Thoracic aorta (tissue), 2 donors: ENCODE measurements at regions not wholly inside any gene's neighbourhood (a gene's known extent, or its start where the extent isn't known, plus 50 kb on each side); places are given as distances from the start of the nearest gene placed in this dataset.

Source experiments
- ATAC-seq: fragments of 150-250 bp; one replicate; pipeline ENCODE4 v1.8.0; 2017; ENCODE audit warnings: low read depth; ENCODE audit not compliant: insufficient number of reproducible peaks, low FRiP score
- DNase-seq: peaks from one replicate; pipeline ENCODE4 v3.0.0-alpha.2; 2020; ENCODE audit warnings: low spot score
- H3K27ac ChIP-seq, 2 donors: fragments of 200-600 bp; sonication (generic); 1 replicate in 1 of 2; 2 replicates in 1 of 2; pipeline ENCODE4 v1.5.1; 2016; ENCODE audit warnings: mild to moderate bottlenecking in 2 of 2, moderate library complexity in 2 of 2
- H3K27me3 ChIP-seq: fragments of 200-600 bp; sonication (generic); replicated peaks from 2 replicates; pipeline ENCODE4 v1.6.0; 2016; ENCODE audit warnings: mild to moderate bottlenecking; ENCODE audit not compliant: insufficient read depth
- H3K36me3 ChIP-seq: fragments of 200-600 bp; sonication (generic); one replicate; pipeline ENCODE4 v1.5.1; 2016
- H3K4me1 ChIP-seq, 2 donors: fragments of 200-600 bp; sonication (generic); 1 replicate in 1 of 2; 2 replicates in 1 of 2; pipeline versions ENCODE4 v1.5.1 to v1.6.0; 2016; ENCODE audit warnings: low read depth in 2 of 2, mild to moderate bottlenecking in 1 of 2; ENCODE audit not compliant: control insufficient read depth in 1 of 2
- H3K4me3 ChIP-seq: fragments of 200-600 bp; sonication (generic); 2 replicates; pipeline ENCODE4 v1.5.1; 2016; ENCODE audit warnings: mild to moderate bottlenecking
- H3K9me3 ChIP-seq: fragments of 200-600 bp; sonication (generic); 2 replicates; pipeline ENCODE4 v1.5.1; 2016
- TF ChIP-seq, protein P1 (sequence below): fragments of 200-600 bp; sonication (generic); IDR thresholded peaks from one replicate; pipeline ENCODE4 v1.5.1; 2019; ENCODE audit warnings: antibody characterized with exemption

DNA sequence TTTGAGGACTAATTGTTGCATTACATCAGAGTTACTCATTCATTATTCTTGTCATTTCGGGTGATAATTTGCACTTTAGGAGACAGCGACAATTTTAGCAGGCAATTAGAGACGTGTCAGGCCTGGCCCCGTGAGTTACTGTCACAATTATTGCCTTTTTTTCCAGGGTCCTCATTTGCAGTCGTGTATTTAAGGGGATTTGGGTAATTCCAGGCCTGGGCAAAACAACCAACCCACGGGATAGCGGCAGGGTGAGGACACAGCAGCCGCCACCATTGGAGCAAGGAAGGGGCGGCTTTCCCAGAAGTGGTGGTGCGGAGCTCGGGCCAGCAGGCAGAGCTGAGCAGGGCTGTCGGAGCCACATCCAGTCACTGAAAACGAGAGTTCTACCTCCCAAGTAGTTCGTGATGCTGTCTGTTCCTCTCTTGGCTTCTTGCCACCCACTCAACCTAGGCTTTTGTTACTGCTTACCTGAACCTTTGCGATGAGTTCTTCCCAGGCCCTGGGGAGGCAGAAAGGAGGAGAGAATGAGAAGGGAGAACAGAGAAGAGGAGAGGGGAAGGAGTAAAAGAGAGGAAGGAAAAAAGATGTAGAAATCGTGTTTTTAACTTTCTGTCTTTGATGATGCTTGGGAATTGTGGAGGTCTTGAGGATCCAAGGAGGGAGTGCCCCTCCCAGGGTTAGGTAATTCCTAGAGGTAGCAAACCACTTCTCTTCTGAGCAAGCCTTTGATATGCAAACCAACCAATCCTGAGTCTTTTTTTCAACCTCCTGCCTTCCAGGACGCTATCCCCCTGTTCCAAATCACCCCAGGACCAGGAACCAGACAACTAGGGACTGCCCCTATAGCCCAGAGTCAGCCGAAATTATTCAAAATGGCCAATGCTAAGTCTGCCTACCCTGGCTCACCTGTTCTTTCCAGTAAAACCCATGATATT lies 236.1 kb downstream of the MIAT start:
- TF ChIP-seq, protein P1, sequence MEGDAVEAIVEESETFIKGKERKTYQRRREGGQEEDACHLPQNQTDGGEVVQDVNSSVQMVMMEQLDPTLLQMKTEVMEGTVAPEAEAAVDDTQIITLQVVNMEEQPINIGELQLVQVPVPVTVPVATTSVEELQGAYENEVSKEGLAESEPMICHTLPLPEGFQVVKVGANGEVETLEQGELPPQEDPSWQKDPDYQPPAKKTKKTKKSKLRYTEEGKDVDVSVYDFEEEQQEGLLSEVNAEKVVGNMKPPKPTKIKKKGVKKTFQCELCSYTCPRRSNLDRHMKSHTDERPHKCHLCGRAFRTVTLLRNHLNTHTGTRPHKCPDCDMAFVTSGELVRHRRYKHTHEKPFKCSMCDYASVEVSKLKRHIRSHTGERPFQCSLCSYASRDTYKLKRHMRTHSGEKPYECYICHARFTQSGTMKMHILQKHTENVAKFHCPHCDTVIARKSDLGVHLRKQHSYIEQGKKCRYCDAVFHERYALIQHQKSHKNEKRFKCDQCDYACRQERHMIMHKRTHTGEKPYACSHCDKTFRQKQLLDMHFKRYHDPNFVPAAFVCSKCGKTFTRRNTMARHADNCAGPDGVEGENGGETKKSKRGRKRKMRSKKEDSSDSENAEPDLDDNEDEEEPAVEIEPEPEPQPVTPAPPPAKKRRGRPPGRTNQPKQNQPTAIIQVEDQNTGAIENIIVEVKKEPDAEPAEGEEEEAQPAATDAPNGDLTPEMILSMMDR: no peak
- no peaks in the 10 kb centered on the region for H3K9me3 ChIP-seq
- no peak overlapping the region for H3K4me3 ChIP-seq
- no peaks in the 10 kb centered on the region for H3K36me3 ChIP-seq
- no peak for DNase-seq
- no peak for ATAC-seq
- H3K27ac ChIP-seq: peak overlapping the region; percentile 90 to 91
- peaks cover 40 to 71% of the 10 kb centered on the region in 2 donors for H3K4me1 ChIP-seq
- no peaks in the 10 kb centered on the region for H3K27me3 ChIP-seq

DNA sequence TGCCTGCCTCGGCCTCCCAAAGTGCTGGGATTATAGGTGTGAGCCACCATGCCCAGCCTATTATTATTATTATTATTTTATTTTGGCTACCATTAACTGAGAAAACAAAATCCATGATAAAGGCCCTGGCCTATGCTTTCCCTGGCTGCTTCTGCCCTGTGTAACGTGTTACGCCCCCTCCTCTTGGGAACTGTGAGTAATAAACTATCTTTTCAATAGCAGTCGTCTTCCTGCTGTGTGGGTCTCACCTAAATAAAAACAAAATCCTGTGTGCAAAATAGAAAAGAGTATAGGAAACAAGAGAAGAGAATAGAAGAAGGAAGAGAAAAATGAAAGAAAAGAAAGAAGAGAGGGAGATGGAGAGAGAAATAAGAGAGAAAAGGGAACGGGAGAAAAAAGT lies 237.0 kb downstream of the MIAT start:
- ATAC-seq (no peak), DNase-seq (no peak)
- Histone ChIP-seq H3K4me3 (no peak overlapping the region), H3K27me3 (no peaks in the 10 kb centered on the region), H3K27ac (peak overlapping the region; percentile 90 to 91), H3K9me3 (no peaks in the 10 kb centered on the region), H3K36me3 (no peaks in the 10 kb centered on the region), H3K4me1 (peaks cover 36 to 65% of the 10 kb centered on the region in 2 donors)
- TF ChIP-seq, protein P1: no peak

DNA sequence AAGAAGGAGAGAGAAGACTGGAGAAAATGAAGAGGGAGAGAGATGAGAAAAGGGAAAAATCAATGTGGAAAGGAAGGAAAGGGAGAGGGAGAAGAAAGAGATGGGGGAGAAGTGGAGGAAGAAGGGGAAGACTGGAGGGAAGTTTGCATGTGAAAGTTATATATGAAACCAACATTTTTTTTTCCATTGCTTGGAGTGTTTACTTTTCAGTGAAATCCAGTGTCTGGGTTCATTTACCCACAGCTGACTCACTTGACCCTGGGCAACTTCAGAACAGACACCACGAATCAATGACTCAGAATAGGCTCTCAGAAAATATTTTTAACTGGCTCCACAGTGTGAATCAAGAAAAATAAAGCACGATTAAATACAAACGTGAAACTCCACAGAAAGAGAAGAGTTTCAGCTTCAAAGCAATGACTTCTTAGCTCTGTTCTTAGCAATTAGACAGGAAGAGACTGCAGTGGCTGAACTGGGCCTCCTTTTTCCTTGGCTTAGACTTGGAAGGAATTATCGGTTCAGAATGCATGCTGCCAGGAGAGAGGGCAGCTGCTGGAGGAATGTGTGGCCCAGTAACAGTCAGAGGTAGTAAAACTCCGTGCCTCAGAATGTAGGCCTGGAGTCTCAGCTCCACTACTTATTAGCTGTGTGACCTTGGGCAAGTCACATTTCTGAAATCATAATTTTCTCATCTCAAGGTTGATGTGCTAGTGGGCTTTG lies 237.5 kb downstream of the MIAT start:
- Histone ChIP-seq H3K27ac (peak overlapping the region; percentile 90 to 91), H3K27me3 (no peaks in the 10 kb centered on the region), H3K4me3 (no peak overlapping the region), H3K36me3 (no peaks in the 10 kb centered on the region), H3K9me3 (no peaks in the 10 kb centered on the region), H3K4me1 (peaks cover 34 to 61% of the 10 kb centered on the region in 2 donors)
- DNase-seq (no peak), ATAC-seq (peak; percentile 85)
- TF ChIP-seq, protein P1: no peak

GRCh38 chr22:26897384-26897783 lies 240.0 kb downstream of the MIAT start:
- Histone ChIP-seq H3K4me1 (peaks cover 32 to 50% of the 10 kb centered on the region in 2 donors), H3K9me3 (no peaks in the 10 kb centered on the region), H3K36me3 (no peaks in the 10 kb centered on the region), H3K27ac (peak overlapping the region; percentile 17 to 90), H3K27me3 (no peaks in the 10 kb centered on the region), H3K4me3 (no peak overlapping the region)
- DNase-seq (no peak), ATAC-seq (no peak)
- TF ChIP-seq, protein P1: no peak

DNA sequence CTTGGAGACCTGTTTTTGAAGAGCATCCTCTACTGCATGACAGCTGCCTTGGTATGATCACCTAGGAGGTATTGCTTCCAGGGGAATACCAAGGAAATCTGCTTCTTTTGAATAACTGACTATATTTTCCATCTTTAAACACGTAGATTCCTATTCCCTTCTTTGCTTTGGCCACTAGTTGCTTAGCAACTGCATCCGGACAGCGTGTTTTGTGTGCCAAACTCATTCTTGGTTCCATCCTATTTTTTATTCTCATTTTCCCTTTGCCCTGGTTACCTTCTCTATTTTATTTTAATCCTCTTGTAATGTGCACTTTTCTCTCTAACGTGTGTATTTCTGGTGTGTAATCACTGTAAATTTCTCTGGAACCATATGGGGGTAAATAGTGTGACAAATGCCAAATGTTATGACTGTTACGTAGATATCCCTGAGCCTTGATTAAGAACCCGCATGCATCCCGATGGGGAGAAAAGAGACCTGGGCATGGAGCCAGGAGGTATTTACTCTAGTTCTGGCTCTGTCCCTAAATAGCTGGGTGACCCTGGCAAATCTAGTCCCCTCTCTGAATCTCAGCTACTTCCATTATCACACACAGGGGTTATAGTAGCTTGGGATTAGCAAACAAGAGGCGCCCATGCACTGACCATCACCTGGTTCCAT lies 241.7 kb downstream of the MIAT start:
- no peak for DNase-seq

More for the DNA sequence above, 241.7 kb downstream of the MIAT start:
- TF ChIP-seq, protein P1: no peak
- Histone ChIP-seq H3K4me1 (peaks cover 15 to 36% of the 10 kb centered on the region in 2 donors), H3K27me3 (no peaks in the 10 kb centered on the region), H3K27ac (no peak overlapping the region), H3K4me3 (no peak overlapping the region), H3K36me3 (no peaks in the 10 kb centered on the region), H3K9me3 (no peaks in the 10 kb centered on the region)
- no peak for ATAC-seq
